ENCODE measurements at regions not wholly inside any gene's neighbourhood (a gene's known extent, or its start where the extent isn't known, plus 50 kb on each side); places are given as distances from the start of the nearest gene placed in this dataset.

DNA sequence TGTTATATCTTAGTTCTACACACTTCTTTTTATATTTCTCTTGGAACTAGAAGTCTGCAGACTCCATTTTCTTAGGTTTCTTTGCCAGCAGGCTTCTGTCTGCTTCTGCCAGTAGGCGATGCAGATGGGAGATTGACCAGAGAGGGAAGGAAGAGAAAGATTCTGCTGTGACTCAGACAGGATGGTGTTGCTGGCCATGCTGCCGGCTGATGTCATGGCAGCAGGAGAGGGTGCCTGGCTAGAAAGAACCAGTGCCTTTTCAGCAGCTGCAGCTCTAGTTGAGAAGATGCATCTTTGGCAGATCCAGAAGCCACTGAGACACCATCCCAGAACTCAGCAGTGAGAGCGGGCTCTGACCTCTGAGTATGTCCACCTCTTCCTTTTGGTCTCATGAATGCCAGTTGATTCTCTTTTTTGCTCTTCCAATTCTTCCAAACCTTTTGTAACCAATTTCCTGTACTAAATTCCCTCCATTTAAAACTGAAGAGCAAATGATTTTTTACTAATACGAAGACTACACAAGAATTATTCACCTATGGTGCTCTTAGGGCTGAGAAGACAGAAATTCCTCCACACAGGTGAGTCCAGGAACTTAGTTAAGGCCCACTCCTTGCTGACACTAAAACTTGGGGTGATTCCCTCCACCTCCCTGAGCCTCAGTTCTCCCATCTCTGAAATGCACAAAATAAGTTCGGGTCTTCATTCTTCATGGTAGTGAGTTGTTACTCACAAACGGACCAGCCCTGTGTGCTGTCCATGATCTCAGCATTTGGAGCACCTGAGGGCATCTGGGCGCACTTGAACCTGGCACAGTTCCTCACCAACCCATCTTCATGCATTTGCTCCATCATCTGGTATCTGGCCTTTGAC, 200.7 kb downstream of the MYCN start:
- DNase-seq: no peak

GRCh38 chr2:16139663-16140615, 199.6 kb downstream of the MYCN start:
- peak; percentile 33 for DNase-seq

DNA sequence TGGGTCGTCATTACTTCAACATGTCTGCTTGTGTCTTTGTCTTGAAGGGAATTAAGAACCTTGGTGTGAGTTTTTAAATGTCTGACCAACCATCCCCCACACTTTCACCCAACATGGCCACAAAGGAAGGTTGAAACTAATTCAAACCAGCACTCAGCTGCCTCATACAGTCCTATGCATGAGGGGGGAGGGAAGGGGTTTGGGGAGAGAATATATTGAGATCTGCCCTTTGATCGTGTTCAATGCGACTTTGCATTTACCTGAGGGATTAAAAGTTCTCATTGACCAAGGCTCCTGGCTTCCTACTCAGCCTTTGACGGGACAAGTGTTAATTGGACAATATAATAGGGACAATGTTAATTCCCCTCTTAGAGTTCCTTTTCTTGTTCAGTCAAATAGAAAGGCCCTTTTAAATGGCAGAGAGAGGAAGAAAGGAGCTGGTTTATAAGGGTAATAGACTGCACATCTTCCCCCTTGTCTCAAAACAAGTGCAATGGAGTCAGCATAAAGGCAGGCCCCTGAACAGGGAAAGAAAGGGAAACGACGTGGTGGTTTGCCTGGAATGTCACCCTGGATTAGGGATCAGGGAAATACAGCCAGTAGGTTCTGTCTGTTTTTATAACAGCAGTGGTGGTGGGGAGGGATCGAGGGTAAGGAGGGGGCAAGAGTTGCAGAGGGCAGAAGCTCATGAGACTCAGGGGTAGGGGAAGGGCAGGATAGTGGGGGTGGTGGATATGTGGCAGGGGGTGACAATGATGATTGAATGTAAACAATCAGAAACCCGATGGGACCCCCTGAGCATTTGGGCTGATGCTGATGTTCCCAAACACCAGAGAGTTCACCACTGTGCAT, 198.7 kb downstream of the MYCN start:
- DNase-seq: no peak

DNA sequence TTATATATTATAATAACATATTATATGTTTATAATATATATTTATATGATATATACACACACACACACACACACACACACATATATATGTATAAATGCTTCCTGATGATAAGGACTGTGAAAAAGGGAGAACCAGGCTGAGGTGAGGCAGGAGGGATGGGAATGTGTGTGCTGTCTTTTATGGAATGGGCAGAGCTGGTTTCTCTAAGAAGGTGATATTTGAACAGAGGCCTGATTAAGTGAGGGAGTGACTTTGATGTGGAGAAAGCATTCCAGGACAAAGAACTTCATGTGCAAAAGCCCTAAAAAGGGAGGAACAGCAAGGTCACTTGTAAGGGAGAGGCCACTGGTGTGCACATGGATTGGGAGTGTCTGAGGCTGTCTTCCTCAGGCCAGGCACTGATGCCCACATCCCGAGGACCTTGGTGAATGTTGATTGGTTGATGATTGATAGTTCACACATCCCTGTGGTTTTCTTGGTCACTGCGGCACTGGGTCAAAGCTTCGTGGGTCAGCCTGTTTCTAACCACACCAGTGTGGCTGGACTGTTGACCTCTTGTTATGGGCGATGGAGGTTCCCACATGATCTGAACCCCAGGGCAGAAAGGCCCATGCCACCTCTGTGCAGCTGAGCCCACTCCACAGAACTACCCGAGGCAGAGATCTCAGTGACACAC, 196.9 kb downstream of the MYCN start:
- no peak for DNase-seq

DNA sequence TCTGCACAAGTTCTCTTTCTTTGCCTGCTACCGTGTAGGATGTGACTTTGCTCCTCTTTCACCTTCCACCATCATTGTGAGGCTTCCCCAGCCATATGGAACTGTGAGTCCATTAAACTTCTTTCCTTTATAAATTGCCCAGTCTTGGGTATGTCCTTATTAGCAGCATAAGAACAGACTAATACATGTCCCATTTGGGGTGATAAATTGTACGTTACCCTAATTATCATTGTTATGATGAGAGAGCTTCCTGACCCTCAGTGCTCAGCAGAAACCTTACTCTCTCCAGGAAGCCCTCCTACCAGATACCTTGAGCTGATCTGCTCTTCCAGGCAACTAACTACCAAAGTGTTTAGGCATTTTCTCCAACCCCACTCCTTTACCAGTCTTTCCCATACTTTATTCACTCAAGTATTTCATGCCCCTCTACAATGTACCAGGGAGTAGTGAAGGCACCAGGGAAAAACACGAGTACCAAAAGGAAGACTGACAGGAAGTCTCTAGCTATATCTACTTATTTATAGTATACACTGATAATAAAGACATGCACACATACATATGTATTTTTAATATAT, 196.2 kb downstream of the MYCN start:
- no peak for DNase-seq

- no peak for DNase-seq
These were observed 195.6 kb downstream of the MYCN start for GRCh38 chr2:16135913-16136310.

DNA sequence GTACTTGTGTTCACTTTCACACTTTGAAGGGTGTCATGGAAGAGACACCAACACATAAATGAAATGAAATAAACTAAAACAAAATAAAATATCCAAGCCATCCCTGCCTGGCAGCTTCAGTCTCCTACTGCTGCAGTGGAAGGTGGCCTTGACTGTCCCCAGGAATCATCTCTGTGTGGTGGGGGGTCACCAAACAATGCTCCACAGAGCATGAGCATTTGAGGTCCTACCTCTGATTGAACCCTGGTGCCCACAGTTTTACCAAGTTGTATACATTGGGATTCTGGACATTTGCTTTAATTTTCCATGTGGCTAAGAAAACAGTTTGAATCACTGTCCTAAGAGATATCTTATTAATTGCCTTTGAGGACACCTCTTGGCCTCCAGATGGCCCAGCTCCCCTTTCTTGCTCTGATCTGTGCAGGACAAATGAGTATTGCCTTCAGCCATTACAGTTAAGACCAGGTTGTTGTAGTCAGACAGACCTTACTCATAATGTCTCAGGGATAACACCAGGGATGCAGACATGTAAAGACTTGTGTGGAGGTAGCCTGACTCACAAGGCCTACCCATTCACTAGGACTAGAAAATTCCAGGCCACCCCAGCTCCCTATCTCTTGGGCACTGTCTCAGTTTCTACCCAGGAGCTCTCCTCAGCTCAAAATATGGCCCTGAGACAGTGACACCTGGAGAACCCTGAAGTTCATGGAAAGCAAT, 195.0 kb downstream of the MYCN start:
- DNase-seq: no peak

DNA sequence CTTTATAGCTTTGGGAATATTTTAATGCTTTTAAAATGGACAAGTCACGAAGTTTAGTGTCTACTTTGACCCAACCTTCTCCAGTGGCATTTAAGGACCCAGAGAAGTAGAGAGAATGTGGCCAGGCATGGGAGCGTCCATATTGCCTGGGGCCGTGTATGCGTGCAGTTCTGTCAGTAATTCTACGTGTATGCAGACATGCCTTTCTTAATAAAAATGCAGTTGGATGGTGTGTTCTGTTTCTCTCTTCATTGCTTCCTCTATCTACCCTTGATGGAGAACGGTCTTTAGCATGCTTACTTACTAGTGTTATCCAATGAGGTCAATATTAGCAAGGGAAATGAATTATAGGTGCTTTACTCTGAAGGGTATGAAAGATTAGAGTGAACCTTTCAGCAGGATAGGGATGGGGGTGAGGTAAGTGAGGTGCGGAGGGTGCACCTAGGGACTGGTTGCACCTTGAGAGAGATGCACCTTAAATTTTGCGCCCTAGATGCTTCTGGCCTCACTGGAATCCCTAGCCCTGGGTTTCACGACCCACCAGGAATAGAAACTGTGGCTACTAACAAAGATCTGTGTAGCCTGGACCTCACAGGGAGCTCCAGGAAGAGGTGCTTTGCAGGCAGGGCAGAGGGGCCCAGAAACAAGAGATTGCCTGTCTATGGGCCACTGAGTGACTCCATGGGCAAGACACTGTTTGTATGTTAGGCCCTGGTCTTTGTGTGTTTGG, 194.3 kb downstream of the MYCN start:
- DNase-seq: no peak

GRCh38 chr2:16130906-16131400, 190.6 kb downstream of the MYCN start:
- no peak for DNase-seq

DNA sequence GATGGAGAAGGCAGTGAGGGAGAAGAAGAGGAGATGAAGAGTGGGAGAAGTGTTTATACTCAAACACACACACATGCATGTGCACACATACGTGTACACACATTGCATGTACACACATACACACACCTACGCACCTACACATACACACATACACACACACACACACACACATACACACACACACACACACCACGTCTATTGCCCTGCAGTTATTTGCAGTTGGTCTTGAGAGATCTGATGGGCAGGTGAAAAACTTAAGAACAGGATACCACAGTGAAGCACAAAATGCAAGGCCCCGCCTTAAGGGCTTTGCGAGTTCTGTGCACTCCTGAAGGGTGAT, 190.2 kb downstream of the MYCN start:
- no peak for DNase-seq

DNA sequence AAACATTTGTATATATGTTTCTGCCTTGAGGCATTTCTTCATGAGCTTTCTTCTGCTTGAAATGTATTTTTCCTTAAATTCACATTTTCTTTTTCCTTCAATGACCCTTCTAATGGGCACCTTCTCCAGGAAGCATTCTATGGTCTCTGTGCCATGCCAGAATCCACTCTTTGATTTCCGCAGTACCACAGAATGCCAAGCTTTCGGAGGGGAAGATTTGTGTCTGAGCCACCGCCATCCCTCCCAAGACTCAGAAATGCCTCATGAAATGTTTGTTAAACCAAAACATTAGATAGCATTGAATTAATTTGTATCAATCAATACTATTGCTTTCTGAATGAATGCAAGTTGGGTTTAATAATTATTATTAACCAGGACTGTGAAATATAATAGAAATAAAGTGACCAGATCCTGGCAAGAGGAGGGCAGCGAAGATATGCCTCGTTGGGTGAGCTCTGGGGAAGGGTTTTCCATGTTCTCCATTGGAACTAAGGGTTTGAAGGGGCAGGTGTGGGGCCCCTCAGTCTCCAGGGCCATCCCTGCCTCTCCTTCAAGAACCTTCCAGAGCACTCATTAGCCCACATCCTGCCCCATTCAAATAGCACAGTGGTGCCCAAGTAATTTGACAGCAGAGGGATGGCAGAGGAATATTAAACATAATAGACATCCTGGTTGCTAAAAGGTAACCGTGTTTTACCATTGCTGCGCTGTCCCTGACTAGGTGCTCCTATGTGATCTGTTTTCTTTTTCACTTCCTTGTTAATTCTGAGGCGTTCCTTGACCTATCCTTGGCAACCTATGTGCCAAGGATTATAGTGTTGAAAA, 189.6 kb downstream of the MYCN start:
- no peak for DNase-seq

- DNase-seq: no peak
These were observed 188.6 kb downstream of the MYCN start for GRCh38 chr2:16128746-16129610.

GRCh38 chr2:16127958-16128357, 187.6 kb downstream of the MYCN start:
- no peak for DNase-seq

DNA sequence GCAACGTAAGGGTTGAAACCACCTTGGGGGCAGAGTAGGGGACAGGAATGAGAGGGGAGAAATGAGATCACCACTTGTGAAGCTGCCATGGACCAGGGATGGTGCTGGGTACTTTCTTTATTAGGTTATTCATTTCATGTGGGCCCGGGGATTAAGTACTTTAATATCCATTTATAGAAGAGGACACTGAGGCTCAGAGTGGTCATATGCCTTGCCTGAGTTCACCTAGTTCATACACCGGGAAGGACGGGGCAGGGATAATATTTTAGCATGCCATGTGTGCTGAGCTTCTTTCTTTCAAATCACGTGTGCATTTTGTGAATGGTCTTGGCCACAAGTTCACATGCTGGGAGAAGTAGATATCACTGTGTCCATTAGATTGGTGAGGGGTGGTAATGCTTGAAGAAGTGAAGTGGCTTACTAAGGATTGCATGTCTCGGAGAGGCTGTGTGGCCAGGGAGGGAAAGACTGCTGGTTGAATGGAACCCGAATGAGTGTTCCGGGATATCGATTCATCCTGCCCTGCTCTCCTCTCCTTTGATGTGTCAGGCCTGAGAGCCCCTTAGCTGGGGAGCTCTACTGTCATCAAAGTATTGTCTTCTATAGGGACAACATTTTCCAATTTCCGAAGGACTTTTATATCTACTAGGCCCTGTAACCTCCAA, 187.1 kb downstream of the MYCN start:
- no peak for DNase-seq

DNA sequence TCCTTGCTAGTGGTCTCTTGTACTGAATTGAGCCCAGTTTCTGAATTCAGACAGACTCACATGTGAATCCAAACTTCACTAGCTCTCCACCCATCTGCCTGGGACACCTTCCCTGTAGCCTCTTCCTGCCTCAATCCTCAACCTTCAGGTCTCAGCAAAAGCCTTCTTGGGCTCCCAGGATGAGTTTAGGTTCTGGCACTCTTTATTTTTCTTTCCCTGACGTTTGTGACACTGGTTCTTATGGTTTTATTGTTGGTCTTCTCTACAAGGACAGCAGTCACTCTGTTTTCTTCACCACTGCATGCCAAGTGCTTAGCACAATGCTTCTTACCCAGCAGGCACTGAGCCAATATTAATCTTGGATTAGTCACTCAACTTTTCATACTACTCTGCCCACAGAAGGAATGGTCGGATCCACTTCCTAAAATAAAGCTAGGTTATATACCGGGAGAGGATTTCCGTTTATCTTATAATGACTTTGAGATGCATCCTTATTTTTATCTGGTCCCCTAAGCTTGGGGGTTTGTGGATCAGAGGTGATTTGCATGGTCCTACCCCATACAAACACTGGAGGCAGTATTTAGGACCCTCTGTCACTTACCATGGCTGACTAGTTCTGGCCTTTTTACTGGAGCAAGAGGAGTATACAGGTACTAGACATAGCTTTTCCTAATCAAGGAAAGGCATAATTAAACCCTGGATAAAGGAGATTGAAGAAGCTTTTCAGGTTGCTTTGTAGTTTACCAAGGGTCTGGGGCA, 186.3 kb downstream of the MYCN start:
- DNase-seq: no peak

DNA sequence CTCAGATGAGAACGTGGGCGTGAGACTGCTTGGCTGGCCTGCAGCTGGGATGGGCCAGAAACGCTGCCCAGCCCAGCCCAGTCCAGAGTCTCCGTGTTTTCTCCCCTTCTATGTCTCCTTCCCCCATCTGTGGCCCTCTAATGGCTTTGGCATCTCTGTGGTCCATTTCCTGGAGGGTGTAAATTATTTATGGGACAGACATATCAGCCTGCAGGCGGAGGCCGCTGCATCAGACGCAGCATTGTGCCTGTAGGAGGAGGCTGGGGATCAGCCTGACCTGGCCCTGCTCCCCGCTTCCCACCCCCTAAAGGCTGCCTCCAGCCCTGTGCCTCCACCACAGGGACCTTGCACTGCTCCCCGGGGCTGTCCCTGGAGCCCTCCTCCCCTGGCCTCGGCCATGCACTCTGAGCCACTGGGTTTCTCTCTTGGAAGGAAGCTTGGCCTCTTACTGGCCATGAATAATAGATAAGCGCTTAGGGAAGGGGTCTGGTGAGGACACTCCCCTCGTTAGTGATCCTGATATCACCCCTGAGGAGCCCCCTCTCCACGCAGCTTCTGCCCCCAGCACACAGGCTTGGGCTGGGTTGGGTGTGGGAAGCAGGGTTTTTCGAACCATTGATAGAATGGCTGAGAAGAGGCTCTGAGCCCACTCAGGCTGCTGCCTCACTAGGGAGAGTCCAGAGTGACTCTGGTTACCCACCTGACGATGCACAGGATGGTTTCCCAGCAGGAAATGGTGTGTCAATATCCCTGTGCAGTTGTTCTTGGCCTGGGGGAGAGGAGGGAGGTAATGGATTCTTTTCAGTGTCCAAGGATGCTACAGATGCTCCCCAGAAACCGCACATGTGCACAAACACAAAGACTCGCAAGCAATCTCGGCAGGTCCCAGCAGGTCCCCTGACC, 185.5 kb downstream of the MYCN start:
- no peak for DNase-seq

All from NCI-H1105 (cell line).